Activated T-helper 17 cell treated with anti-CD3 and anti-CD28 coated beads, Interleukin-2, amount 50 U/mL, for 72 hours (primary cell): ENCODE measurements at regions not wholly inside any gene's neighbourhood (a gene's known extent, or its start where the extent isn't known, plus 50 kb on each side); places are given as distances from the start of the nearest gene placed in this dataset.
"Not testable (repeated sequence)": the region's sequence is repeated elsewhere in the genome, so short reads cannot be mapped to it uniquely, and the experiment has no call there.

Experiments used
- ATAC-seq: fragments of 150-1000 bp; cut with Tn5 transposase; replicated peaks from 2 replicates; pipeline ENCODE4 v1.10.0; 2021; ENCODE audit warnings: mild to moderate bottlenecking, moderate library complexity
- H3K27ac Mint-ChIP-seq: one replicate; pipeline ENCODE4 v1.8.0; 2022; ENCODE audit warnings: mixed read lengths
- H3K27me3 Mint-ChIP-seq: one replicate; pipeline ENCODE4 v1.8.0; 2022; ENCODE audit warnings: mixed read lengths
- H3K36me3 Mint-ChIP-seq: one replicate; pipeline ENCODE4 v1.8.0; 2022; ENCODE audit warnings: low read depth, mild to moderate bottlenecking, mixed read lengths
- H3K4me1 Mint-ChIP-seq: one replicate; pipeline ENCODE4 v1.8.0; 2022; ENCODE audit warnings: mixed read lengths
- H3K4me3 Mint-ChIP-seq: one replicate; pipeline ENCODE4 v1.8.0; 2022; ENCODE audit warnings: mild to moderate bottlenecking, mixed read lengths
- H3K9me3 Mint-ChIP-seq: one replicate; pipeline ENCODE4 v1.8.0; 2022; ENCODE audit warnings: mixed read lengths

- Mint-ChIP-seq H3K4me1 (peaks cover 22% of the 10 kb centered on the region), H3K4me3 (peak overlapping the region; percentile 92), H3K36me3 (peaks cover 12% of the 10 kb centered on the region)
- H3K9me3 Mint-ChIP-seq, ATAC-seq, H3K27me3 Mint-ChIP-seq, H3K27ac Mint-ChIP-seq: not testable (repeated sequence)
Measured at GRCh38 chr1:148261684-148262083, 109.6 kb upstream of the NBPF11 start.

- peak; percentile 64 for ATAC-seq
- H3K4me1 Mint-ChIP-seq, H3K27me3 Mint-ChIP-seq, H3K4me3 Mint-ChIP-seq, H3K27ac Mint-ChIP-seq, H3K9me3 Mint-ChIP-seq, H3K36me3 Mint-ChIP-seq: not testable (repeated sequence)
Measured at GRCh38 chr1:148257886-148258285, 105.8 kb upstream of the NBPF11 start.

- H3K27ac Mint-ChIP-seq, H3K36me3 Mint-ChIP-seq, H3K4me3 Mint-ChIP-seq, H3K27me3 Mint-ChIP-seq, H3K4me1 Mint-ChIP-seq, H3K9me3 Mint-ChIP-seq: not testable (repeated sequence)
- peak; percentile 49 for ATAC-seq
Measured at GRCh38 chr1:148254611-148255429, 102.7 kb upstream of the NBPF11 start.

GRCh38 chr1:148253808-148254207 lies 101.7 kb upstream of the NBPF11 start:
- H3K9me3 Mint-ChIP-seq, H3K27ac Mint-ChIP-seq, ATAC-seq, H3K4me1 Mint-ChIP-seq, H3K4me3 Mint-ChIP-seq, H3K36me3 Mint-ChIP-seq, H3K27me3 Mint-ChIP-seq: not testable (repeated sequence)

GRCh38 chr1:148248798-148249197 lies 96.7 kb upstream of the NBPF11 start:
- peak; percentile 99 for ATAC-seq
- not testable (repeated sequence) for H3K27ac Mint-ChIP-seq, H3K9me3 Mint-ChIP-seq, H3K27me3 Mint-ChIP-seq, H3K36me3 Mint-ChIP-seq, H3K4me3 Mint-ChIP-seq, H3K4me1 Mint-ChIP-seq

- not testable (repeated sequence) for H3K27ac Mint-ChIP-seq, H3K9me3 Mint-ChIP-seq, H3K4me3 Mint-ChIP-seq, H3K4me1 Mint-ChIP-seq, ATAC-seq, H3K27me3 Mint-ChIP-seq, H3K36me3 Mint-ChIP-seq
Measured at GRCh38 chr1:148246258-148246861, 94.3 kb upstream of the NBPF11 start.

GRCh38 chr1:148245843-148246242 lies 93.8 kb upstream of the NBPF11 start:
- H3K9me3 Mint-ChIP-seq, H3K36me3 Mint-ChIP-seq, H3K4me1 Mint-ChIP-seq, H3K4me3 Mint-ChIP-seq, ATAC-seq, H3K27ac Mint-ChIP-seq, H3K27me3 Mint-ChIP-seq: not testable (repeated sequence)

GRCh38 chr1:148245443-148245842 lies 93.4 kb upstream of the NBPF11 start:
- not testable (repeated sequence) for H3K4me1 Mint-ChIP-seq, H3K36me3 Mint-ChIP-seq, H3K9me3 Mint-ChIP-seq, ATAC-seq, H3K4me3 Mint-ChIP-seq, H3K27me3 Mint-ChIP-seq, H3K27ac Mint-ChIP-seq

- H3K27me3 Mint-ChIP-seq, H3K36me3 Mint-ChIP-seq, ATAC-seq: not testable (repeated sequence)
Measured at GRCh38 chr1:148233250-148233649, 81.2 kb upstream of the NBPF11 start.

GRCh38 chr1:148228846-148229245 lies 76.8 kb upstream of the NBPF11 start:
- H3K36me3 Mint-ChIP-seq, H3K27me3 Mint-ChIP-seq, H3K4me3 Mint-ChIP-seq, H3K9me3 Mint-ChIP-seq, H3K27ac Mint-ChIP-seq, H3K4me1 Mint-ChIP-seq, ATAC-seq: not testable (repeated sequence)

More at GRCh38 chr1:148233250-148233649, 81.2 kb upstream of the NBPF11 start:
- H3K27ac Mint-ChIP-seq, H3K4me3 Mint-ChIP-seq, H3K4me1 Mint-ChIP-seq, H3K9me3 Mint-ChIP-seq: not testable (repeated sequence)

GRCh38 chr1:148222399-148223159 lies 70.5 kb upstream of the NBPF11 start:
- not testable (repeated sequence) for ATAC-seq, H3K27ac Mint-ChIP-seq, H3K9me3 Mint-ChIP-seq

GRCh38 chr1:148221593-148221992 lies 69.5 kb upstream of the NBPF11 start:
- not testable (repeated sequence) for H3K27ac Mint-ChIP-seq, H3K4me3 Mint-ChIP-seq, H3K36me3 Mint-ChIP-seq, ATAC-seq, H3K4me1 Mint-ChIP-seq, H3K27me3 Mint-ChIP-seq, H3K9me3 Mint-ChIP-seq

More at GRCh38 chr1:148222399-148223159, 70.5 kb upstream of the NBPF11 start:
- H3K27me3 Mint-ChIP-seq, H3K4me3 Mint-ChIP-seq, H3K36me3 Mint-ChIP-seq, H3K4me1 Mint-ChIP-seq: not testable (repeated sequence)

GRCh38 chr1:148219229-148219628 lies 67.1 kb upstream of the NBPF11 start:
- H3K9me3 Mint-ChIP-seq, ATAC-seq, H3K36me3 Mint-ChIP-seq: not testable (repeated sequence)

GRCh38 chr1:148211191-148211590 lies 59.1 kb upstream of the NBPF11 start:
- H3K4me3 Mint-ChIP-seq, H3K4me1 Mint-ChIP-seq, H3K9me3 Mint-ChIP-seq, H3K27me3 Mint-ChIP-seq, ATAC-seq, H3K27ac Mint-ChIP-seq, H3K36me3 Mint-ChIP-seq: not testable (repeated sequence)

More at GRCh38 chr1:148219229-148219628, 67.1 kb upstream of the NBPF11 start:
- not testable (repeated sequence) for H3K27me3 Mint-ChIP-seq, H3K4me3 Mint-ChIP-seq, H3K27ac Mint-ChIP-seq, H3K4me1 Mint-ChIP-seq

- not testable (repeated sequence) for H3K4me1 Mint-ChIP-seq, H3K9me3 Mint-ChIP-seq, H3K36me3 Mint-ChIP-seq, ATAC-seq, H3K27me3 Mint-ChIP-seq, H3K27ac Mint-ChIP-seq, H3K4me3 Mint-ChIP-seq
Measured at GRCh38 chr1:148210624-148211023, 58.5 kb upstream of the NBPF11 start.
